WERI-Rb-1 (cell line): ENCODE measurements at regions not wholly inside any gene's neighbourhood (a gene's known extent, or its start where the extent isn't known, plus 50 kb on each side); places are given as distances from the start of the nearest gene placed in this dataset.
A peak's percentile ranks its signal among the peaks of the same experiment; 100 is the strongest.

Experiments used
- DNase-seq: peaks from one replicate; pipeline ENCODE4 v3.0.0-alpha.2; 2020
- H3K27ac ChIP-seq: fragments of 250-450 bp; sonication (Bioruptor Pico); 2 replicates; pipeline ENCODE4 v1.5.1; 2020; ENCODE audit warnings: mild to moderate bottlenecking, moderate library complexity
- H3K27me3 ChIP-seq: fragments of 250-450 bp; sonication (Bioruptor Pico); 2 replicates; pipeline ENCODE4 v1.5.1; 2021; ENCODE audit warnings: mild to moderate bottlenecking, low read depth, moderate library complexity; ENCODE audit not compliant: insufficient read depth, severe bottlenecking
- H3K36me3 ChIP-seq: fragments of 250-450 bp; sonication (Bioruptor Pico); 2 replicates; pipeline ENCODE4 v1.5.1; 2020; ENCODE audit warnings: mild to moderate bottlenecking, moderate library complexity
- H3K4me3 ChIP-seq: 2 replicates; pipeline ENCODE4 v1.5.1; 2011; ENCODE audit warnings: low read depth, mild to moderate bottlenecking, control low read depth, low read length
- H3K9me3 ChIP-seq: fragments of 250-450 bp; sonication (Bioruptor Pico); 2 replicates; pipeline ENCODE4 v1.5.1; 2021; ENCODE audit warnings: mild to moderate bottlenecking, moderate library complexity; ENCODE audit not compliant: severe bottlenecking
- CTCF ChIP-seq: IDR thresholded peaks from 2 replicates; pipeline ENCODE4 v1.5.1; 2011; ENCODE audit warnings: low read depth, mild to moderate bottlenecking, control low read depth, inconsistent platforms, low read length

- no peak overlapping the region for H3K4me3 ChIP-seq
- H3K27ac ChIP-seq: no peak overlapping the region
- DNase-seq: peak; percentile 90
- no peaks in the 10 kb centered on the region for H3K36me3 ChIP-seq
- H3K9me3 ChIP-seq: peaks cover 2% of the 10 kb centered on the region
- peak; percentile 81 for TF ChIP-seq CTCF
- H3K27me3 ChIP-seq: no peaks in the 10 kb centered on the region
Measured at GRCh38 chr2:24421668-24422067, 61.3 kb upstream of the ITSN2 start.

GRCh38 chr2:24420373-24420772, 60.0 kb upstream of the ITSN2 start:
- Histone ChIP-seq H3K36me3 (no peaks in the 10 kb centered on the region), H3K27ac (no peak overlapping the region), H3K27me3 (no peaks in the 10 kb centered on the region), H3K9me3 (peaks cover 2% of the 10 kb centered on the region), H3K4me3 (no peak overlapping the region)
- TF ChIP-seq CTCF: no peak
- DNase-seq: no peak

- no peak for DNase-seq
- Histone ChIP-seq H3K4me3 (no peak overlapping the region), H3K9me3 (peaks cover 2% of the 10 kb centered on the region), H3K27me3 (no peaks in the 10 kb centered on the region), H3K27ac (no peak overlapping the region), H3K36me3 (no peaks in the 10 kb centered on the region)
- no peak for TF ChIP-seq CTCF
Measured at GRCh38 chr2:24418166-24418841, 58.0 kb upstream of the ITSN2 start.

- Histone ChIP-seq H3K4me3 (no peak overlapping the region), H3K27ac (no peak overlapping the region), H3K27me3 (no peaks in the 10 kb centered on the region), H3K9me3 (no peaks in the 10 kb centered on the region), H3K36me3 (no peaks in the 10 kb centered on the region)
- DNase-seq: no peak
- no peak for TF ChIP-seq CTCF
Measured at GRCh38 chr2:24412812-24413211, 52.5 kb upstream of the ITSN2 start.

GRCh38 chr2:24411488-24412151, 51.3 kb upstream of the ITSN2 start:
- no peak overlapping the region for H3K4me3 ChIP-seq
- no peaks in the 10 kb centered on the region for H3K36me3 ChIP-seq
- DNase-seq: no peak
- no peak for TF ChIP-seq CTCF
- H3K27me3 ChIP-seq: no peaks in the 10 kb centered on the region
- H3K27ac ChIP-seq: no peak overlapping the region
- H3K9me3 ChIP-seq: no peaks in the 10 kb centered on the region

- no peak for TF ChIP-seq CTCF
- Histone ChIP-seq H3K27me3 (no peaks in the 10 kb centered on the region), H3K9me3 (no peaks in the 10 kb centered on the region), H3K36me3 (no peaks in the 10 kb centered on the region), H3K4me3 (no peak overlapping the region), H3K27ac (no peak overlapping the region)
- DNase-seq: no peak
Measured at GRCh38 chr2:24410976-24411375, 50.6 kb upstream of the ITSN2 start.
